Lower leg skin (tissue), 3 donors: ENCODE measurements at regions not wholly inside any gene's neighbourhood (a gene's known extent, or its start where the extent isn't known, plus 50 kb on each side); places are given as distances from the start of the nearest gene placed in this dataset.

Experiments used
- CTCF ChIP-seq, 3 donors: fragments of 450-650 bp; IDR thresholded peaks; one replicate each; pipeline ENCODE4 v1.5.1; 2016; ENCODE audit warnings: antibody characterized with exemption in 3 of 3, mild to moderate bottlenecking in 3 of 3, moderate library complexity in 2 of 3
- POLR2A ChIP-seq, 2 donors: fragments of 450-650 bp; IDR thresholded peaks; one replicate each; pipeline ENCODE4 v1.6.1; 2016 to 2017; ENCODE audit warnings: antibody characterized with exemption in 2 of 2, mild to moderate bottlenecking in 1 of 2, moderate library complexity in 1 of 2

GRCh38 chr11:15565880-15566279, 451.2 kb downstream of the INSC start:
- TF ChIP-seq CTCF (IDR thresholded peaks at IDR 0.05) (no peak), POLR2A (IDR thresholded peaks at IDR 0.05) (no peak)
